Natural killer cell (primary cell): ENCODE measurements at regions not wholly inside any gene's neighbourhood (a gene's known extent, or its start where the extent isn't known, plus 50 kb on each side); places are given as distances from the start of the nearest gene placed in this dataset.

Source experiments
- ATAC-seq, 3 donors: fragments of 150-1000 bp in 2 of 3; fragments of 200-7000 bp in 1 of 3; cut with Tn5 transposase; 1 replicate in 1 of 3; 2 replicates in 2 of 3; pipeline ENCODE4 v1.10.0; 2021; ENCODE audit warnings: mild to moderate bottlenecking in 2 of 3, moderate library complexity in 2 of 3
- DNase-seq, 2 donors: peaks; one replicate each; pipeline versions ENCODE4 v3.0.0 to v3.0.0-alpha.2; 2013 to 2021; ENCODE audit warnings: mixed read lengths in 1 of 2
- H3K27ac ChIP-seq: one replicate; pipeline ENCODE4 v1.5.1; 2013; ENCODE audit warnings: mild to moderate bottlenecking, low read length
- H3K27me3 ChIP-seq: one replicate; pipeline ENCODE4 v1.6.1; 2013; ENCODE audit warnings: low read length; ENCODE audit not compliant: control insufficient read depth, insufficient read depth
- H3K36me3 ChIP-seq: one replicate; pipeline ENCODE4 v1.6.1; 2013; ENCODE audit warnings: low read length; ENCODE audit not compliant: control insufficient read depth, insufficient read depth
- H3K4me1 ChIP-seq: one replicate; pipeline ENCODE4 v1.6.1; 2013; ENCODE audit warnings: low read length; ENCODE audit not compliant: control insufficient read depth, insufficient read depth
- H3K4me3 ChIP-seq: one replicate; pipeline ENCODE4 v1.5.1; 2013; ENCODE audit warnings: low read length
- H3K9me3 ChIP-seq: one replicate; pipeline ENCODE4 v1.6.1; 2013; ENCODE audit warnings: low read length; ENCODE audit not compliant: control insufficient read depth, insufficient read depth
- H3K27ac Mint-ChIP-seq, 2 donors: one replicate each; pipeline ENCODE4 v1.8.0; 2022; ENCODE audit warnings: mild to moderate bottlenecking in 2 of 2, mixed read lengths in 2 of 2, moderate library complexity in 1 of 2
- H3K27me3 Mint-ChIP-seq, 2 donors: one replicate each; pipeline ENCODE4 v1.8.0; 2022; ENCODE audit warnings: low read depth in 2 of 2, mixed read lengths in 2 of 2
- H3K36me3 Mint-ChIP-seq: one replicate; pipeline ENCODE4 v1.8.0; 2022; ENCODE audit warnings: mixed read lengths
- H3K4me1 Mint-ChIP-seq, 2 donors: one replicate each; pipeline ENCODE4 v1.8.0; 2022; ENCODE audit warnings: mixed read lengths in 2 of 2
- H3K4me3 Mint-ChIP-seq: one replicate; pipeline ENCODE4 v1.8.0; 2022; ENCODE audit warnings: mild to moderate bottlenecking, moderate library complexity, mixed read lengths
- H3K9me3 Mint-ChIP-seq, 2 donors: one replicate each; pipeline ENCODE4 v1.8.0; 2022; ENCODE audit warnings: mixed read lengths in 2 of 2
- CTCF ChIP-seq: fragments of 200-600 bp; IDR thresholded peaks from one replicate; pipeline ENCODE4 v1.8.0; 2022; ENCODE audit warnings: antibody characterized with exemption
- WGBS: methylation state at CpG from one replicate; pipeline ENCODE4 v1.1.7; 2013; ENCODE audit warnings: missing lambda C conversion rate; ENCODE audit not compliant: insufficient coverage; 5-methylcytosine and 5-hydroxymethylcytosine counted together
- intact Hi-C: fragments of 100-400 bp; cut with micrococcal nuclease; formaldehyde crosslinking; loops from one replicate; pipeline ENCODE4 v1.14.2; 2022

- no peak for TF ChIP-seq CTCF
- ATAC-seq (no peak), DNase-seq (no peak)
- Mint-ChIP-seq H3K27me3 (no peaks in the 10 kb centered on the region), H3K4me3 (no peak overlapping the region), H3K4me1 (peaks cover 37 to 49% of the 10 kb centered on the region in 2 donors), H3K9me3 (no peaks in the 10 kb centered on the region), H3K36me3 (no peaks in the 10 kb centered on the region), H3K27ac (no peak overlapping the region)
- no peak overlapping the region for H3K4me3 ChIP-seq
- intact Hi-C loops, result loop anchor here (1.0 to 5.0 kb wide), 4 partner anchors 51 to 1017 kb away; no protein-coding TSS in a partner anchor
- H3K9me3 ChIP-seq, result no peaks in the 10 kb centered on the region
- 88% methylated on average over 18 of the region's 18 CpGs for WGBS
- H3K27me3 ChIP-seq, result no peaks in the 10 kb centered on the region
- H3K27ac ChIP-seq, result no peak overlapping the region
- no peaks in the 10 kb centered on the region for H3K36me3 ChIP-seq
- H3K4me1 ChIP-seq, result peaks cover 10% of the 10 kb centered on the region
Observed at GRCh38 chr20:60211618-60212463, 253.6 kb downstream of the CDH26 start.

GRCh38 chr20:60212695-60213094 lies 254.5 kb downstream of the CDH26 start:
- no peak for DNase-seq
- ATAC-seq, result no peak
- no peaks in the 10 kb centered on the region for H3K9me3 ChIP-seq
- Mint-ChIP-seq H3K4me3 (no peak overlapping the region), H3K9me3 (no peaks in the 10 kb centered on the region), H3K4me1 (peaks cover 30 to 43% of the 10 kb centered on the region in 2 donors), H3K36me3 (no peaks in the 10 kb centered on the region), H3K27me3 (no peaks in the 10 kb centered on the region), H3K27ac (no peak overlapping the region)
- intact Hi-C loops, result loop anchor here (5.0 kb wide), 2 partner anchors 75 to 910 kb away; no protein-coding TSS in a partner anchor
- no peak for TF ChIP-seq CTCF
- no peaks in the 10 kb centered on the region for H3K27me3 ChIP-seq
- H3K4me3 ChIP-seq, result no peak overlapping the region
- H3K27ac ChIP-seq, result no peak overlapping the region
- 83% methylated on average over 3 of the region's 3 CpGs for WGBS
- no peaks in the 10 kb centered on the region for H3K36me3 ChIP-seq
- peaks cover 10% of the 10 kb centered on the region for H3K4me1 ChIP-seq

GRCh38 chr20:60213126-60213893 lies 255.1 kb downstream of the CDH26 start:
- H3K27ac Mint-ChIP-seq, result no peak overlapping the region
- Histone ChIP-seq H3K27ac (no peak overlapping the region), H3K4me1 (peaks cover 10% of the 10 kb centered on the region), H3K9me3 (no peaks in the 10 kb centered on the region), H3K4me3 (no peak overlapping the region), H3K27me3 (no peaks in the 10 kb centered on the region), H3K36me3 (no peaks in the 10 kb centered on the region)
- no peaks in the 10 kb centered on the region for H3K36me3 Mint-ChIP-seq
- no peaks in the 10 kb centered on the region for H3K9me3 Mint-ChIP-seq
- intact Hi-C loops, result loop anchor here (5.0 kb wide), 2 partner anchors 76 to 909 kb away; no protein-coding TSS in a partner anchor
- peaks cover 24 to 36% of the 10 kb centered on the region in 2 donors for H3K4me1 Mint-ChIP-seq
- ATAC-seq, result no peak
- no peaks in the 10 kb centered on the region for H3K27me3 Mint-ChIP-seq
- no peak overlapping the region for H3K4me3 Mint-ChIP-seq
- TF ChIP-seq CTCF, result no peak
- 87% methylated on average over 14 of the region's 14 CpGs for WGBS
- DNase-seq, result no peak
